Fibroblast of upper back skin (primary cell): ENCODE measurements at regions not wholly inside any gene's neighbourhood (a gene's known extent, or its start where the extent isn't known, plus 50 kb on each side); places are given as distances from the start of the nearest gene placed in this dataset.

Source experiments
- DNase-seq: peaks from one replicate; pipeline ENCODE4 v3.0.0-alpha.2; 2013

- DNase-seq: peak; percentile 96
Measured at GRCh38 chr15:38894243-38894948, 329.8 kb upstream of the RASGRP1 start.

DNA sequence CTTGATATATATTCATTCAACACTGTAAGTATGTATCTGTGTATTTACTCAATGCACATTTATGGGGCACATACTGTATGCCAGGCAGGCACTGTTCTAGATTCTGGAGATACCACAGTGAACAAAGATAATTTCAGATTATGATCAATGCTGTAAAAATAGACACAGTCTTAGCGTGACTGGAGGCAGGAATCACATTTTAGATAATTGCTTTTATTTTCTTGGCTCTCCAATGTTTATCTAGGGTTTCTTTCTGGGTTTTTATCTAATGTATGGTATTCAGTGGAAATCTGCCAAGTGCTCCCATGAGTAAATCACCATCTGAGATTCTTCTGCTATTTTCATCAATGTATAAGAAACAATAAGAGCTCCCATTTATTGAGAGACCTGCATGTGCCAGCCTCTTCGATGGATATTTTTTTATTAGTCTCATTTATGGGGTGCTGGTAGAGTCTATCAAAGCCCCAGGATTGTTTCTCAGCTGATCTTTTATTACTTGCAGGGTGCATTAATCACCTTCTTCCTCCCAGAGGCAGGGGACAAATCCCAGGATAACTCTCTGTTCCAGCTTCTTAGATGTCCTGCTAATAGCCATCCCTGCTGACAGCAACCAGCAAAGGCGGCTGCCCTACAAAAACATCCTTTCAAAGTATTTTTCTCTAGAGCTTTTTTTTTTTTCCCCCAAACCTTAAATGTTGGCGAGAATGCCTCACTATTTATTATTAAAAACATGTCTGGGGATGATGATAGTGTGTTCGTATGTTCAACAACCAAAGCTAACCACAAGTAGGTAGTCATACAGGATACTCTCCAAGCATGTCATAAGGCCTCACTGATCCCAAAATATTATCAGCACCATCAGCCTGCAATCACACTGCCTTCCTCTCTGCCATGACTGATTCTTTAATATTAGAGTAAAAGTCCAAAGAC is 331.0 kb upstream of the RASGRP1 start:
- peak; percentile 94 for DNase-seq

- peak; percentile 52 for DNase-seq
Measured at GRCh38 chr15:38896647-38897046, 332.0 kb upstream of the RASGRP1 start.

DNA sequence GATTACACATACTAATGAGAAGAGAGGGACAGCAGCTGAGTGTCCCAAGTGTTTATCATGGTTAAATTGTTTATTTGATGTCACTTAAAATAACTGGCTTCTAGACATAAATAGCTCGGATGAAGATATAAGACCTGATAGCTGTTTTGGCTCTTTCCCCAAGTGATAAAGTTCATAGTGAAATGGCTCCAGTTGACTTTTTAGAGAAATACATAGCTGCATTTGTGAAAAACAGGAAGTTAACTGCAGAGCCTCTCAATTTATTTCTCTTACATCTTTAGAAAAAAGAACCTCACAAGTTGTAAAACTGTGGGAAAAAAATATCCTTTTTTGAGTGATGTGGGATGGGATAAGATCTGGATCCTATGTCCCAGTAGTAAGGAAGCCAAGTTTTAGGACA is 332.9 kb upstream of the RASGRP1 start:
- DNase-seq: no peak

DNA sequence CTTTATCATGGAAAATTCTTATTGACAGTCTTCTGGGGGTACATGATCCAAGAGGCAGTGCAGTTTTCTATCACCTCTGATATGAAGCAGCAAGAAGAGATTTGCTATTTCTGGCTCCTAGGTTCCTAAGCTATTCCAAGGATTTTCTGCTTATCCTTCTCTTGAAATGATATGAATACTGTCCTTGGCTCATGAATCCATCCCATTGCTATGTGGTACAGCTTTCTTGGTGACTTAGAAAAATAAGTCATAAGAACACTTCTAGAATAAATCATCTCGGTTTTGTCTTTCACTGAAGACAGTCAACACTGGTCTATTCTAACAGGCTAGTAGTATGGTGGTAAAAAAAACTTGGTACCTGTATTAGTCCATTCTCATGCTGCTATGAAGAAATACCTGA is 333.6 kb upstream of the RASGRP1 start:
- no peak for DNase-seq

- DNase-seq: peak; percentile 67
Measured at GRCh38 chr15:38899300-38899699, 334.7 kb upstream of the RASGRP1 start.

DNA sequence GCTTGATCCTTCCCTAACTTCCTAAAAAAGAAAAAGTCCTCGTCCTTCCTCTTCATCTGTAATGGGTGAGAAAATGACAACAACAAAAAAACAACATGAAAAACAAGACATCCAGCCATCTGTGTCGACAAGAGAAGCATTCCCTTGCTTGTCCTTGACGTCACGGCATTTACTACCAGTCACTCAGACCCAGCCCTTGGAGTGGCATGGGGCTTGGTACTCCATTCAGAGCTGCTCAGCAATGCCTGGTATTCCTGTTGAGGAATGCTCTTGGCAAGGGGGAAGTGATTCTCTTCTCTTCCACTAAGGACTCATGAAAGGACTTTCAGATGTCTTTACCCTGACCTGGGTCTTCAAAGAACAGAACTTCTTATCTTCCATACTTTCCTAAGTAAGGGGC is 339.7 kb upstream of the RASGRP1 start:
- DNase-seq: no peak

DNA sequence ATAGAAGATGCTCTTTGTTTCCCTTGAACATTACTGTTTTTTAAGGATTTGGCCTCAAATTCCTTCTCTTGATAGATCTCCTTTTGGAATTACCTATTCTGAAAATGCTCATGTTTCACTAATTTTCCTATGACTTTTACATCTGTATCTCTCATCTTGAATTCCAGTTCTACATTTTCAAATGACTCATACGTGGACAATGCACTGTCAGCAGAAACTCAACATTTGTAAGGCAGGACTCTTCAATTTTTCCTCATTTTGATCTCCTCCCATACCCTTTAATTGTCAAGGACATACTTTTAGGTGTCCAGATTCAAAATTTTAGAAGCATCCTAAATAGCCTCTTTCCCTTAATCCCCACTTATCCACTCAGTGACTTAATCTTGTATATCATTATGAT is 341.0 kb upstream of the RASGRP1 start:
- no peak for DNase-seq

DNA sequence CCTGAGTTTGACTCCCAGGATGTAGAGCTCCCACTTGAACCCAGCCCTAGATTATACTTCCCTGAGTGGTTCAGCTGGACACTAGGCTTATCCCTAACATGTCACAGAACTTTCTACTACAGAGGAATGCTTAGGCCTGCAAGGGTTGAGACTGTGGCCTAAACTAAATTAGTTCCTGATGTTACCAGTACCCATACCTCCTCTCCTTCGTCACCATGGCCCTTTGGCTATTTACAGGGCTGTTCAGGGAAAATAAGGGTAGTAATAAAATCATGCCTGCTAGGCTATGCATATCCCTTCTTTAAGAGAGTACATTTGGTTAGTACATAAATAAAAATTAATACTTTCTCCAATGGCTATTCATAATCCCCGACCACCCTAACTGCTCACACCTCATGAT is 356.4 kb upstream of the RASGRP1 start:
- DNase-seq: no peak

GRCh38 chr15:38921471-38921870 is 356.9 kb upstream of the RASGRP1 start:
- no peak for DNase-seq

DNA sequence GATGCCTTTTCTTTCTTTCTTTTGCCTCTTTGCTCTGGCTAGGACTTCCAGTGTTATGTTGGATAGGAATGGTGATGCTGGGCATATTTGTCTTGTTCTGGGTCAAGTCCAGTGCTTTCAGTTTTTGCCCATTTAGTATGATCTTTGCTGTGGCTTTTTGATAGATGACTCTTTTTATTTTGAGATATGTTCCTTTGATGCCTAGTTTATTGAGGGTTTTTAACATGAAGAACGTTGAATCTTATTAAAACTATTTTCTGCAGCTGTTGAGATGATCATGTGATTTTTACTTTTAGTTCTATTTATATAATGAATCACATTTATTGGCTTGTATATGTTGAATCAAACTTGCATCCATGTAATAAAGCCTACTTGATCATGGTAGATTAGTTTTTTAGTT is 363.8 kb upstream of the RASGRP1 start:
- DNase-seq: no peak

GRCh38 chr15:38930851-38931572 is 366.4 kb upstream of the RASGRP1 start:
- peak; percentile 72 for DNase-seq

GRCh38 chr15:38941399-38941953 is 376.9 kb upstream of the RASGRP1 start:
- peak; percentile 73 for DNase-seq

DNA sequence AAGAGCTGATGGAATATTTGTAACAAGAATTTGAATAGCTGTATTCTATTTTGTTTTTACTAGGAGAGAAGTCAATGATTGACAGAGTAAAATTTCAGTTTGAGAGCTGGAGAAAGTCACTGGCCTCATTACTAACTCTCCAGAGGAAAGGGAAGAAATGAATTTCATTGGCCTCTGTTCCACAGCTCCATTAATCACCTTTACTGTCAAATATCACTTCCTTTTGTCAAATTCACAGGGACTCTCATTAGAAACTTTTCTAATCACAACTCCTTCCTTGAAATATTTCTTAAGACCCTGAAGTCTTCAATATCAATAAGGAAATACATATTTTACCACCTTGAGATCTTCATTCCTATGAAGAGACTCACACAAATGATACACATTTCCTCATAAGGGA is 379.9 kb upstream of the RASGRP1 start:
- no peak for DNase-seq

- no peak for DNase-seq
Measured at GRCh38 chr15:38945551-38946298, 381.1 kb upstream of the RASGRP1 start.

DNA sequence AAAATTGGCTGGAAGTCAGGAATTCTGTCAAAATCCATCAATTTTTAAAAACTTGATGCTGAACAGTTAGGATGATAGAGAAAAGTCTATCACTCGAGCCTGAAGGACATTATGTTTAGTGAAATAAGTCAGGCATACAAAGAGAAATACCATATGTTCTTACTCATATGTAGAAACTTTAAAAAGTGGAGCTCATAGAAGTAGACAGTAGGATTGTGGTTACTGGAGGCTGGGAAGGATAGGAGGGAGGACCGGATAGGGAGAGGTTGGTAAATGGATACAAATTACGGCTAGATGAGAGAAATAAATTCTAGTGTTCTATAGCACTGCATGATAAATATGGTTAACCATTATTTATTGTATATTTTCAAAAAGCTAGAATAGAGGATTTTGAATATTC is 389.5 kb upstream of the RASGRP1 start:
- no peak for DNase-seq

DNA sequence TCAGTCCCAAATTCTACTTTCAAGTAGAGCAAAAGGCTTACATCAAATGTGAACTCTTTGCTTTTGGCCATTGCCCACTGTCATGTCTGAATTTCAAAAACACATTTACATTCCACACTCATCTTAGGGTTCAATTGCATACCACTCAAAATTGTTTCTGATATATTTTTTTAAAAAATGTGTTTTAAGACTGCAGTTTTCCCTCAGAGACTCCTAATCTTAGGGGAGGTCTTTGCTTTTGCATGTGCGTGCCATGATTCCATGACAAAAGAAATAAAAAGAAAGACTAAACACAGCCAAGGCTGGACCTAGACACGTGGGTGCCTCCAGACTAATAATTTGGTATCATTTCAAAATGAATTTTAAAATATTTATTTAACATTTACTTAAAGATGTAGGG is 396.8 kb upstream of the RASGRP1 start:
- DNase-seq: peak; percentile 14

DNA sequence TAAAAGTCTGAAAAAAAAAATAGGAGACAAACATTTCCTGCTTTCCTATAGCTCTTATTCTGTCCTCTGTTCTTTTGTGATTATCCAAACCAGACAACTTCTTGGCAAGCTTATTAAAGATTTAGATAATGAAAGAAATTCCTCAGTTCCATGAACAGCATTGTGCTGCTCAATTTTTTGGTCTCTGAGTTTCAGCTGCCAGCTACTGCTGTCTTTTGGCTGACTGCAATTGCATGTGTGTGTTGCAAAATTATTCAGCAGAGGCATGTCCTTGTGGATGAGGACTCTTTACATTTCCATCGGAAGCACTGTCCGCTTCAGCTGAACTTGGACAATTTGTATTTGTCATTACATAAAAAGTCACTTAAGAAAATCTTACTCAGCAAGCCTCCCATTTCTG is 397.3 kb upstream of the RASGRP1 start:
- peak; percentile 50 for DNase-seq

DNA sequence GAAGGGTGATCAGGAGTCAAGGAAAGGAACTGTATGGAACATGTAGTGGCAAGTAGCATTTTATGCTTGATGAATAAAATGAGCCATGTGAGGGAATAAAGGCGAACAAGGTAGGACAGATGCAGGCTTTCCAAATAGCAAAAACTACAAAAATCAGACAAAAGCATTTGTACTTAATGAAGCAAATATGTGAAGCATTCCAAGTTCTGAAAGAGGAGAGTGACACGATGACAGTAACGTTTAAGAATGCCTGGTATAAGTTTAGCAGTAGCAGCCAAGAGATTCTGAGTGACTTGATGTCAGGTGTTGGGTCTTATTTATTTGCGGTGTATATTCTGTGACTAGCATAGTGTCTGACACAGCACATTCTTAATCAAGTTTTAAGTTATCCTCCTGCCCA is 408.2 kb upstream of the RASGRP1 start:
- DNase-seq: peak; percentile 34

DNA sequence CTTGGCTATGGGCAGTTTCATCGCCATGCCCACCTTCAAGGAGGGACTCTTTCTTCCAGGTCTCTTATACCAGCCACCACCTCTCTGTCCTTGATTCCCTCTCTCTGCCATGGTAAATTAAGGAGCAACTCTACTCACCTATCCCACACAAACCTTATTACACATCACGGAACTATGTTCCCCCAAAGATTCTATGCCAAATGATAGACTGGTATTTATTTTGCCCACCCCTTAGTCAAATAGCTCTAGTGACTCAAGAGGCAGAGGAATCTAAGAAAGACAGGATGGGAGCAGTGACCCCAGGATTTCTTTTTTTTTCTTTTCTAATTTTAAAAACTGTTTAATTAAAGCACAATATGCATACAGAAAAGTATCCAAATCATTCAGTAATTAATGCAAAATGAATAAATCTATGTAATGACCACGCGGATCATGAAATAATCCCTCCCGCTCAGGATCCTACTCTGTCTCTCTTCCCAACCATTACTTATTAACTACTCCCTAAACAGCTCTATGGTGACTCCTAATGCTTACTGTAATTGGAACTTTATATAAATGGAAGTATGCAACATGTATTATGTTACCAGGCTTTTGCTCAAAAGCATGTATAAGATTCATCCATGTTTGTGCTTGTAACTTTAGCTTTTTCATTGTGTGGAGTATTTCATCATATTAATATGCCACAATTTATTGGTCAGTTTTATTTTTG is 410.8 kb upstream of the RASGRP1 start:
- DNase-seq: no peak

DNA sequence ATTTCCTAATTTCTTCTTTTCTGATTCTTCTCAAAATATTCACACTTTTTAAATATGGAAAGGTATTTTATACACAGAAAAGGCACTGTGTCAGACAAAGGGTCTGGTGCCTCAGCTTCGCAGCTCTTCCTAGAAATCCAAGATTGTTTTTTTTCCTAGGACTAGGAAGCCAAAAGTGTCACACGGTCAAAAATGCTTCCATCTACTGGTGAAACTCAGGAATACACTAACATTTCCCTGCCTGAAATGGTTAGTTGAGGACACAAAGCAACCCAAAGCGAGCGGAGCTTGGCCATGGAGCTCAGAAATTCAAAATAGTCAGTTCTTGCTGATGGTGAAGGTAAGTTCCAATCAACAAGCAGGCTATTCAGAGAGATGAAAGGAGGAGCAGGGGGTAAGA is 426.5 kb upstream of the RASGRP1 start:
- DNase-seq: peak; percentile 72

- peak; percentile 69 for DNase-seq
Measured at GRCh38 chr15:38991701-38992100, 427.1 kb upstream of the RASGRP1 start.
